T-helper 17 cell (primary cell): ENCODE measurements at regions not wholly inside any gene's neighbourhood (a gene's known extent, or its start where the extent isn't known, plus 50 kb on each side); places are given as distances from the start of the nearest gene placed in this dataset.
A peak's percentile ranks its signal among the peaks of the same experiment; 100 is the strongest.
"Not testable (repeated sequence)": the region's sequence is repeated elsewhere in the genome, so short reads cannot be mapped to it uniquely, and the experiment has no call there.

Source experiments
- ATAC-seq: fragments of 150-1000 bp; cut with Tn5 transposase; 2 replicates; pipeline ENCODE4 v1.10.0; 2021; ENCODE audit warnings: mild to moderate bottlenecking, moderate library complexity
- DNase-seq, 3 donors: peaks; one replicate each; pipeline versions ENCODE4 v3.0.0 to v3.0.0-alpha.2; 2020 to 2021
- H3K9me3 ChIP-seq: one replicate; pipeline ENCODE4 v1.7.0; 2013; ENCODE audit warnings: low read length, mild to moderate bottlenecking; ENCODE audit not compliant: control insufficient read depth, poor library complexity, severe bottlenecking
- H3K27ac Mint-ChIP-seq: one replicate; pipeline ENCODE4 v1.8.0; 2022; ENCODE audit warnings: mild to moderate bottlenecking, moderate library complexity, mixed read lengths
- H3K27me3 Mint-ChIP-seq: one replicate; pipeline ENCODE4 v1.8.0; 2022; ENCODE audit warnings: mixed read lengths
- H3K36me3 Mint-ChIP-seq: one replicate; pipeline ENCODE4 v1.8.0; 2022; ENCODE audit warnings: low read depth, mixed read lengths
- H3K4me1 Mint-ChIP-seq: one replicate; pipeline ENCODE4 v1.8.0; 2022; ENCODE audit warnings: mild to moderate bottlenecking, mixed read lengths
- H3K4me3 Mint-ChIP-seq: one replicate; pipeline ENCODE4 v1.8.0; 2022; ENCODE audit warnings: mild to moderate bottlenecking, moderate library complexity, mixed read lengths

- ATAC-seq (no peak), DNase-seq (no peak)
- Mint-ChIP-seq H3K4me3 (no peak overlapping the region), H3K27ac (no peak overlapping the region), H3K36me3 (no peaks in the 10 kb centered on the region), H3K4me1 (no peaks in the 10 kb centered on the region), H3K27me3 (peaks cover 6% of the 10 kb centered on the region)
- H3K9me3 ChIP-seq, result no peaks in the 10 kb centered on the region
These were observed 292.4 kb downstream of the DUSP6 start for GRCh38 chr12:89059721-89060541.

- no peak overlapping the region for H3K27ac Mint-ChIP-seq
- H3K27me3 Mint-ChIP-seq, result peaks cover 5% of the 10 kb centered on the region
- H3K4me3 Mint-ChIP-seq, result no peak overlapping the region
- H3K9me3 ChIP-seq, result no peaks in the 10 kb centered on the region
- no peak for ATAC-seq
- H3K36me3 Mint-ChIP-seq, result no peaks in the 10 kb centered on the region
- DNase-seq, result no peak
- no peaks in the 10 kb centered on the region for H3K4me1 Mint-ChIP-seq
These were observed 293.2 kb downstream of the DUSP6 start for GRCh38 chr12:89059056-89059455.

- Mint-ChIP-seq H3K36me3 (no peaks in the 10 kb centered on the region), H3K4me1 (no peaks in the 10 kb centered on the region), H3K4me3 (no peak overlapping the region), H3K27me3 (no peaks in the 10 kb centered on the region), H3K27ac (no peak overlapping the region)
- no peak for ATAC-seq
- H3K9me3 ChIP-seq, result no peaks in the 10 kb centered on the region
- DNase-seq, result no peak
These were observed 293.9 kb downstream of the DUSP6 start for GRCh38 chr12:89058402-89058801.

- H3K27me3 Mint-ChIP-seq, ATAC-seq, H3K27ac Mint-ChIP-seq, H3K36me3 Mint-ChIP-seq, H3K4me1 Mint-ChIP-seq, DNase-seq, H3K9me3 ChIP-seq, H3K4me3 Mint-ChIP-seq: not testable (repeated sequence)
These were observed 298.5 kb downstream of the DUSP6 start for GRCh38 chr12:89053817-89054216.

- Mint-ChIP-seq H3K36me3 (peaks cover 2% of the 10 kb centered on the region), H3K27ac (no peak overlapping the region), H3K4me1 (peaks cover 6% of the 10 kb centered on the region), H3K4me3 (no peak overlapping the region), H3K27me3 (no peaks in the 10 kb centered on the region)
- DNase-seq (peak in 1 of 3 donors; percentile 6), ATAC-seq (peak; percentile 63)
- H3K9me3 ChIP-seq, result no peaks in the 10 kb centered on the region
These were observed 301.1 kb downstream of the DUSP6 start for GRCh38 chr12:89051065-89051677.

GRCh38 chr12:89047856-89048418 is 304.4 kb downstream of the DUSP6 start:
- no peak overlapping the region for H3K4me3 Mint-ChIP-seq
- no peak for DNase-seq
- H3K36me3 Mint-ChIP-seq, result peaks cover 4% of the 10 kb centered on the region
- no peaks in the 10 kb centered on the region for H3K9me3 ChIP-seq
- peaks cover 4% of the 10 kb centered on the region for H3K27me3 Mint-ChIP-seq
- peaks cover 6% of the 10 kb centered on the region for H3K4me1 Mint-ChIP-seq
- no peak for ATAC-seq
- no peak overlapping the region for H3K27ac Mint-ChIP-seq

GRCh38 chr12:89041078-89041477 is 311.2 kb downstream of the DUSP6 start:
- Mint-ChIP-seq H3K4me1 (peaks cover 21% of the 10 kb centered on the region), H3K36me3 (peaks cover 2% of the 10 kb centered on the region)

GRCh38 chr12:89040146-89040964 is 311.9 kb downstream of the DUSP6 start:
- H3K27me3 Mint-ChIP-seq, result peaks cover 4% of the 10 kb centered on the region
- no peaks in the 10 kb centered on the region for H3K9me3 ChIP-seq
- H3K4me1 Mint-ChIP-seq, result peaks cover 21% of the 10 kb centered on the region
- peak overlapping the region; percentile 48 for H3K27ac Mint-ChIP-seq
- H3K4me3 Mint-ChIP-seq, result peak overlapping the region; percentile 64
- peaks cover 2% of the 10 kb centered on the region for H3K36me3 Mint-ChIP-seq
- ATAC-seq (peak; percentile 94), DNase-seq (peak; percentile 16 to 31 (median 19))

More at GRCh38 chr12:89041078-89041477, 311.2 kb downstream of the DUSP6 start:
- Mint-ChIP-seq H3K4me3 (no peak overlapping the region), H3K27ac (peak overlapping the region; percentile 48), H3K27me3 (peaks cover 4% of the 10 kb centered on the region)
- no peaks in the 10 kb centered on the region for H3K9me3 ChIP-seq
- no peak for ATAC-seq
- no peak for DNase-seq

GRCh38 chr12:89038831-89039512 is 313.3 kb downstream of the DUSP6 start:
- Mint-ChIP-seq H3K36me3 (no peaks in the 10 kb centered on the region), H3K27ac (no peak overlapping the region), H3K4me3 (no peak overlapping the region), H3K27me3 (no peaks in the 10 kb centered on the region), H3K4me1 (peaks cover 21% of the 10 kb centered on the region)
- no peak for DNase-seq
- H3K9me3 ChIP-seq, result no peaks in the 10 kb centered on the region
- no peak for ATAC-seq

- Mint-ChIP-seq H3K36me3 (no peaks in the 10 kb centered on the region), H3K4me3 (no peak overlapping the region), H3K4me1 (peaks cover 3% of the 10 kb centered on the region), H3K27me3 (no peaks in the 10 kb centered on the region), H3K27ac (no peak overlapping the region)
- DNase-seq, result no peak
- H3K9me3 ChIP-seq, result no peaks in the 10 kb centered on the region
- ATAC-seq, result no peak
These were observed 319.2 kb downstream of the DUSP6 start for GRCh38 chr12:89033062-89033461.

- DNase-seq (no peak), ATAC-seq (no peak)
- H3K27ac Mint-ChIP-seq, result no peak overlapping the region
- H3K4me1 Mint-ChIP-seq, result peaks cover 3% of the 10 kb centered on the region
- no peaks in the 10 kb centered on the region for H3K9me3 ChIP-seq
- H3K27me3 Mint-ChIP-seq, result no peaks in the 10 kb centered on the region
- H3K4me3 Mint-ChIP-seq, result no peak overlapping the region
- no peaks in the 10 kb centered on the region for H3K36me3 Mint-ChIP-seq
These were observed 322.3 kb downstream of the DUSP6 start for GRCh38 chr12:89029961-89030360.

- no peaks in the 10 kb centered on the region for H3K9me3 ChIP-seq
- Mint-ChIP-seq H3K4me3 (no peak overlapping the region), H3K27me3 (no peaks in the 10 kb centered on the region), H3K36me3 (no peaks in the 10 kb centered on the region), H3K27ac (no peak overlapping the region), H3K4me1 (no peaks in the 10 kb centered on the region)
- no peak for ATAC-seq
- DNase-seq, result no peak
These were observed 327.7 kb downstream of the DUSP6 start for GRCh38 chr12:89024580-89024979.
